K562 (cell line): ENCODE measurements at regions not wholly inside any gene's neighbourhood (a gene's known extent, or its start where the extent isn't known, plus 50 kb on each side); places are given as distances from the start of the nearest gene placed in this dataset.

Source experiments
- ATAC-seq: fragments of 200-7000 bp; cut with Tn5 transposase; 3 replicates; pipeline ENCODE4 v1.9.1; 2020; ENCODE audit warnings: moderate library complexity
- BruUV-seq: library from RNA; stranded (reverse); fragments of 400-500 nt; replicated peaks from 2 replicates; lab custom pipeline; 2021; lab: Mats Ljungman, UMichigan
- CTCF ChIA-PET: fragments of 300-600 bp; formaldehyde crosslinking; extraction: SDS; loops from one replicate; lab custom pipeline; 2021; ENCODE audit warnings: low intra/inter-chr PET ratio; lab: Yijun Ruan, JAX
- POLR2A ChIA-PET: fragments of 300-600, 350-650 bp; sonication (Branson Sonifier 250); formaldehyde crosslinking; extraction: SDS; loops from one replicate; lab custom pipeline; 2021; ENCODE audit warnings: antibody characterized with exemption, inconsistent platforms; lab: Yijun Ruan, JAX
- DNase-seq, 4 experiments: peaks; one replicate each; pipeline versions ENCODE4 v3.0.0 to v3.0.0-alpha.2; 2011 to 2018; ENCODE audit warnings: low spot score in 3 of 4, mixed read lengths in 3 of 4; ENCODE audit errors: extremely low read depth in 1 of 4
- FAIRE-seq: peaks from 2 replicates; lab custom pipeline; 2011; peaks lifted over from hg19 to GRCh38; lab: Jason Lieb, UNC
- H2AFZ ChIP-seq: 2 replicates; pipeline ENCODE4 v1.6.0; 2011; ENCODE audit warnings: low read depth, low read length, control low read depth, inconsistent platforms
- H3K27ac ChIP-seq: fragments of 200-600 bp; 3 replicates; pipeline ENCODE4 v1.8.0; 2011; ENCODE audit warnings: low read depth, mild to moderate bottlenecking, control low read depth, inconsistent platforms, low read length, moderate library complexity, mixed read lengths; ENCODE audit errors: extremely low read depth
- H3K27me3 ChIP-seq, 2 experiments: fragments of 300-600 bp in 1 of 2; 2 replicates in 1 of 2; 3 replicates in 1 of 2; pipeline versions ENCODE4 v1.6.0 to v1.8.0; 2011; ENCODE audit warnings: inconsistent platforms in 2 of 2, low read length in 2 of 2, mild to moderate bottlenecking in 1 of 2, mixed read lengths in 1 of 2, moderate library complexity in 1 of 2; ENCODE audit not compliant: control insufficient read depth in 2 of 2, insufficient read depth in 2 of 2
- H3K36me3 ChIP-seq: fragments of 300-600 bp; 3 replicates; pipeline ENCODE4 v1.8.0; 2011; ENCODE audit warnings: mild to moderate bottlenecking, low read length, inconsistent platforms; ENCODE audit not compliant: control insufficient read depth, insufficient read depth
- H3K4me1 ChIP-seq, 2 experiments: fragments of 200-600 bp in 1 of 2; replicated peaks in 1 of 2; 2 replicates in 1 of 2; 3 replicates in 1 of 2; pipeline versions ENCODE4 v1.5.1 to v1.8.0; 2011; ENCODE audit warnings: inconsistent platforms in 2 of 2, low read length in 2 of 2, mild to moderate bottlenecking in 1 of 2, mixed read lengths in 1 of 2, moderate library complexity in 1 of 2; ENCODE audit not compliant: control insufficient read depth in 2 of 2, insufficient read depth in 2 of 2
- H3K4me2 ChIP-seq: 2 replicates; pipeline ENCODE4 v1.6.1; 2011; ENCODE audit warnings: low read length, control low read depth, inconsistent platforms, mixed read lengths; ENCODE audit not compliant: insufficient read depth
- H3K4me3 ChIP-seq: fragments of 200-600 bp; sonication (generic), shearing (Covaris generic); 2 replicates; pipeline ENCODE4 v1.5.1; 2016; ENCODE audit warnings: control low read depth, inconsistent platforms
- H3K79me2 ChIP-seq: fragments of 200-600 bp; 3 replicates; pipeline ENCODE4 v1.8.0; 2011; ENCODE audit warnings: low read length, inconsistent platforms; ENCODE audit not compliant: control insufficient read depth, insufficient read depth
- H3K9ac ChIP-seq, 2 experiments: 2 replicates each; pipeline versions ENCODE4 v1.6.0 to v1.6.1; 2011; ENCODE audit warnings: low read depth in 2 of 2, low read length in 2 of 2, control low read depth in 1 of 2, inconsistent platforms in 1 of 2, mild to moderate bottlenecking in 1 of 2, mixed read lengths in 1 of 2; ENCODE audit not compliant: insufficient read depth in 1 of 2
- H3K9me1 ChIP-seq: one replicate; pipeline ENCODE4 v1.6.0; 2011; ENCODE audit warnings: inconsistent platforms, mild to moderate bottlenecking, low read length, moderate library complexity; ENCODE audit not compliant: control insufficient read depth, insufficient read depth
- H3K9me3 ChIP-seq: replicated peaks from 2 replicates; pipeline ENCODE4 v1.5.1; 2011; ENCODE audit warnings: low read depth, low read length, inconsistent platforms; ENCODE audit not compliant: control insufficient read depth, insufficient read depth
- H4K20me1 ChIP-seq: replicated peaks from 2 replicates; pipeline ENCODE4 v1.6.1; 2011; ENCODE audit warnings: low read length, inconsistent platforms, mixed read lengths; ENCODE audit not compliant: control insufficient read depth, insufficient read depth
- BRD9 ChIP-seq: fragments of 450-650 bp; IDR thresholded peaks from 2 replicates; pipeline ENCODE4 v1.6.1; 2018; ENCODE audit warnings: low read depth; ENCODE audit not compliant: partially characterized antibody
- CTCF ChIP-seq, 3 experiments: IDR thresholded peaks in 2 of 3; conservative IDR thresholded peaks in 1 of 3; 2 replicates each; pipeline ENCODE4 v1.5.1; 2011 to 2012; ENCODE audit warnings: low read length in 3 of 3, mild to moderate bottlenecking in 3 of 3, control low read depth in 2 of 3, improper control_type of control experiment in 1 of 3, inconsistent platforms in 1 of 3, low read depth in 1 of 3, mixed read lengths in 1 of 3, moderate library complexity in 1 of 3; ENCODE audit not compliant: insufficient read depth in 2 of 3
- MAX ChIP-seq: sonication (generic); formaldehyde crosslinking; IDR thresholded peaks from 2 replicates; pipeline ENCODE4 v1.9.0; 2022; ENCODE audit warnings: mild to moderate bottlenecking, missing genetic modification reagents
- SMC3 ChIP-seq: conservative IDR thresholded peaks from 2 replicates; pipeline ENCODE4 v1.6.1; 2011; ENCODE audit warnings: low read depth, low read length, improper control_type of control experiment; ENCODE audit not compliant: insufficient read depth
- ZEB2 ChIP-seq: fragments of 450-650 bp; IDR thresholded peaks from 2 replicates; pipeline ENCODE4 v1.6.1; 2016
- ZFPM2 ChIP-seq: fragments of 250-450 bp; sonication (Bioruptor Pico); IDR thresholded peaks from 2 replicates; pipeline ENCODE4 v1.5.1; 2022; ENCODE audit warnings: mild to moderate bottlenecking
- ZNF76 ChIP-seq: fragments of 250-450 bp; sonication (Bioruptor Pico); IDR thresholded peaks from 2 replicates; pipeline ENCODE4 v1.4.0; 2020; ENCODE audit warnings: mild to moderate bottlenecking, moderate library complexity, borderline replicate concordance
- WGBS: fragments of 100-300 bp; shearing (Covaris generic); methylation state at CpG from one replicate; pipeline ENCODE4 v1.1.6; 2016; ENCODE audit warnings: low coverage, mixed read lengths; ENCODE audit not compliant: insufficient coverage; ENCODE audit errors: missing lambda C conversion rate; 5-methylcytosine and 5-hydroxymethylcytosine counted together
- in situ Hi-C: fragments of 300-500 bp; cut with MboI; formaldehyde crosslinking; loops from 4 replicates; pipeline ENCODE4 v1.15.0; 2018; ENCODE audit warnings: inconsistent platforms, mixed read lengths
- intact Hi-C: fragments of 100-400 bp; cut with micrococcal nuclease; formaldehyde crosslinking; loops from 2 replicates; pipeline ENCODE4 v1.14.2; 2022

- TF ChIP-seq ZNF76 (CRISPR knock-in tag), result no peak
- TF ChIP-seq MAX (CRISPR knock-in tag), result no peak
- TF ChIP-seq ZFPM2 (CRISPR knock-in tag), result no peak
- TF ChIP-seq BRD9, result no peak
- no peak for TF ChIP-seq ZEB2
- TF ChIP-seq, all 486 proteins: peak for 0
Measured at GRCh38 chr6:71187141-71187540, 101.5 kb upstream of the OGFRL1 start (continued).

GRCh38 chr6:71190809-71191208, 97.8 kb upstream of the OGFRL1 start:
- BruUV-seq, result no TSS peak

More at GRCh38 chr6:71190809-71191208, 97.8 kb upstream of the OGFRL1 start:
- CTCF ChIA-PET, result interaction anchor here (0.7 kb wide), 1 partner anchor 812 kb away, joined by 3 read pairs; no protein-coding TSS in a partner anchor
- Histone ChIP-seq H2AFZ (no peak overlapping the region), H3K36me3 (no peaks in the 10 kb centered on the region), H3K4me3 (no peak overlapping the region), H4K20me1 (no peaks in the 10 kb centered on the region)
- no peak for DNase-seq
- intact Hi-C loops, result loop anchor here (2.0 kb wide), 1 partner anchor 158 kb away; no protein-coding TSS in a partner anchor
- TF ChIP-seq SMC3, result no peak
- TF ChIP-seq CTCF (IDR thresholded peaks at IDR 0.05 in 2 of 3, conservative IDR thresholded peaks at IDR 0.05 in 1 of 3; ENCODE audit: insufficient read depth in 2 of 3, low read depth in 1 of 3, low read length in 3 of 3), result peak in 1 of 3 experiments; percentile 38; a peak in 3 of 6 replicates
- TF ChIP-seq, all 486 proteins: peak for 1
- Histone ChIP-seq H3K9me1 (no peaks in the 10 kb centered on the region), H3K27ac (no peak overlapping the region), H3K9ac (no peak overlapping the region), H3K9me3 (no peaks in the 10 kb centered on the region), H3K79me2 (no peaks in the 10 kb centered on the region), H3K27me3 (no peaks in the 10 kb centered on the region), H3K4me2 (no peak overlapping the region), H3K4me1 (no peaks in the 10 kb centered on the region)
- FAIRE-seq, result no peak
- in situ Hi-C loops, result no loop called here
- POLR2A ChIA-PET, result no interaction called here
- no peak for ATAC-seq
- WGBS, result 0% methylated on average over 3 of the region's 3 CpGs
